GM20000 (cell line): ENCODE measurements at regions not wholly inside any gene's neighbourhood (a gene's known extent, or its start where the extent isn't known, plus 50 kb on each side); places are given as distances from the start of the nearest gene placed in this dataset.
A peak's percentile ranks its signal among the peaks of the same experiment; 100 is the strongest.

Source experiments
- DNase-seq: peaks from one replicate; pipeline ENCODE4 v3.0.0; 2012; ENCODE audit warnings: low spot score
- CTCF ChIP-seq: IDR thresholded peaks from 2 replicates; pipeline ENCODE4 v1.5.1; 2012; ENCODE audit warnings: mild to moderate bottlenecking, control low read depth; ENCODE audit errors: extremely low read depth, missing control alignments

GRCh38 chr7:86943447-86943846, 116.0 kb downstream of the ELAPOR2 start:
- TF ChIP-seq CTCF: no peak
- DNase-seq: no peak

- no peak for TF ChIP-seq CTCF
These were observed 116.5 kb downstream of the ELAPOR2 start for GRCh38 chr7:86942995-86943394.

GRCh38 chr7:86942081-86942480, 117.4 kb downstream of the ELAPOR2 start:
- TF ChIP-seq CTCF: no peak
- no peak for DNase-seq

More at GRCh38 chr7:86942995-86943394, 116.5 kb downstream of the ELAPOR2 start:
- DNase-seq: no peak

- peak; percentile 24 for DNase-seq
- peak; percentile 14 for TF ChIP-seq CTCF
These were observed 120.1 kb downstream of the ELAPOR2 start for GRCh38 chr7:86939197-86939814.

GRCh38 chr7:86937363-86937878, 122.0 kb downstream of the ELAPOR2 start:
- TF ChIP-seq CTCF: no peak
- DNase-seq: no peak

GRCh38 chr7:86933295-86933845, 126.1 kb downstream of the ELAPOR2 start:
- no peak for DNase-seq
- TF ChIP-seq CTCF: no peak

- DNase-seq: no peak
- no peak for TF ChIP-seq CTCF
These were observed 127.4 kb downstream of the ELAPOR2 start for GRCh38 chr7:86932038-86932512.
